AG04450 (cell line): ENCODE measurements at regions not wholly inside any gene's neighbourhood (a gene's known extent, or its start where the extent isn't known, plus 50 kb on each side); places are given as distances from the start of the nearest gene placed in this dataset.

Source experiments
- CTCF ChIA-PET: fragments of 300-600, 350-600 bp; formaldehyde crosslinking; extraction: SDS; loops from one replicate; lab custom pipeline; 2022; ENCODE audit warnings: antibody characterized with exemption, inconsistent platforms; lab: Charles Lee
- POLR2A ChIA-PET: fragments of 350-600 bp; formaldehyde crosslinking; extraction: SDS; loops from one replicate; lab custom pipeline; 2021; ENCODE audit warnings: antibody characterized with exemption, inconsistent platforms; lab: Yijun Ruan, JAX
- DNase-seq: peaks from one replicate; pipeline ENCODE4 v3.0.0-alpha.2; 2011; ENCODE audit warnings: low read depth, low spot score
- H3K27ac ChIP-seq: one replicate; pipeline ENCODE4 v1.5.1; 2012; ENCODE audit warnings: low read depth, low read length, control low read depth
- H3K27me3 ChIP-seq: one replicate; pipeline ENCODE4 v1.6.0; 2012; ENCODE audit warnings: low read length; ENCODE audit not compliant: control insufficient read depth, insufficient read depth
- H3K4me3 ChIP-seq: 2 replicates; pipeline ENCODE4 v1.5.1; 2011; ENCODE audit warnings: mild to moderate bottlenecking, low read depth, low read length, control low read depth
- H3K9me3 ChIP-seq: 2 replicates; pipeline ENCODE4 v1.5.1; 2012; ENCODE audit warnings: low read length; ENCODE audit not compliant: control insufficient read depth, insufficient read depth
- TF ChIP-seq, protein P1 (sequence below): IDR thresholded peaks from 2 replicates; pipeline ENCODE4 v1.5.1; 2011; ENCODE audit warnings: low read depth, low read length, control low read depth, inconsistent platforms

- Histone ChIP-seq H3K9me3 (peaks cover 26% of the 10 kb centered on the region), H3K27ac (no peak overlapping the region), H3K4me3 (no peak overlapping the region), H3K27me3 (no peaks in the 10 kb centered on the region)
- ChIA-PET CTCF (no interaction called here), POLR2A (no interaction called here)
- TF ChIP-seq, protein P1, sequence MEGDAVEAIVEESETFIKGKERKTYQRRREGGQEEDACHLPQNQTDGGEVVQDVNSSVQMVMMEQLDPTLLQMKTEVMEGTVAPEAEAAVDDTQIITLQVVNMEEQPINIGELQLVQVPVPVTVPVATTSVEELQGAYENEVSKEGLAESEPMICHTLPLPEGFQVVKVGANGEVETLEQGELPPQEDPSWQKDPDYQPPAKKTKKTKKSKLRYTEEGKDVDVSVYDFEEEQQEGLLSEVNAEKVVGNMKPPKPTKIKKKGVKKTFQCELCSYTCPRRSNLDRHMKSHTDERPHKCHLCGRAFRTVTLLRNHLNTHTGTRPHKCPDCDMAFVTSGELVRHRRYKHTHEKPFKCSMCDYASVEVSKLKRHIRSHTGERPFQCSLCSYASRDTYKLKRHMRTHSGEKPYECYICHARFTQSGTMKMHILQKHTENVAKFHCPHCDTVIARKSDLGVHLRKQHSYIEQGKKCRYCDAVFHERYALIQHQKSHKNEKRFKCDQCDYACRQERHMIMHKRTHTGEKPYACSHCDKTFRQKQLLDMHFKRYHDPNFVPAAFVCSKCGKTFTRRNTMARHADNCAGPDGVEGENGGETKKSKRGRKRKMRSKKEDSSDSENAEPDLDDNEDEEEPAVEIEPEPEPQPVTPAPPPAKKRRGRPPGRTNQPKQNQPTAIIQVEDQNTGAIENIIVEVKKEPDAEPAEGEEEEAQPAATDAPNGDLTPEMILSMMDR, result no peak
- DNase-seq, result no peak
Measured at GRCh38 chr3:13177641-13178040, 104.4 kb upstream of the IQSEC1 start.

- H3K4me3 ChIP-seq, result no peak overlapping the region
- TF ChIP-seq, protein P1, result no peak
- POLR2A ChIA-PET, result no interaction called here
- DNase-seq, result no peak
- no peak overlapping the region for H3K27ac ChIP-seq
- H3K9me3 ChIP-seq, result peaks cover 26% of the 10 kb centered on the region
- CTCF ChIA-PET, result no interaction called here
- no peaks in the 10 kb centered on the region for H3K27me3 ChIP-seq
Measured at GRCh38 chr3:13177236-13177635, 104.0 kb upstream of the IQSEC1 start.

- Histone ChIP-seq H3K4me3 (no peak overlapping the region), H3K9me3 (peaks cover 26% of the 10 kb centered on the region), H3K27ac (no peak overlapping the region), H3K27me3 (no peaks in the 10 kb centered on the region)
- POLR2A ChIA-PET, result no interaction called here
- TF ChIP-seq, protein P1, result no peak
- DNase-seq, result no peak
- CTCF ChIA-PET, result no interaction called here
Measured at GRCh38 chr3:13176445-13176844, 103.2 kb upstream of the IQSEC1 start.

DNA sequence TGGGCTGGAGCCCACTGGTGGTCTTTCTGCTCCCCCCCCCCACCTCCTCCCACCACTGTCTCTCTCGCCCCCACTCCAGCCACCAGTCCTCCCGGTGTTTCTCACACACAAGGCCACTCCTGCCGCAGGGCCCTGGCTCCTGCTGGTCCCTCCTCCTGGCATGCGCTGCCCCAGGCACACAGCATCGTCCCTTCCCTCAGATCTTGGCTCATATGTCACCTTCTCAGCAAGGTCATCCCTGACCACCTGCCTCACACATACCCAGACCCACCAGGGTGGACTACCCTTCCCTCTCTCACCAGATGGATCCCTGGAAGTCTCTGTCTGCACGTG, 101.5 kb upstream of the IQSEC1 start:
- H3K9me3 ChIP-seq, result peaks cover 23% of the 10 kb centered on the region
- no peak overlapping the region for H3K4me3 ChIP-seq
- DNase-seq, result no peak
- H3K27me3 ChIP-seq, result no peaks in the 10 kb centered on the region
- POLR2A ChIA-PET, result no interaction called here
- TF ChIP-seq, protein P1, result no peak
- CTCF ChIA-PET, result no interaction called here
- H3K27ac ChIP-seq, result no peak overlapping the region

- CTCF ChIA-PET, result no interaction called here
- H3K27ac ChIP-seq, result no peak overlapping the region
- POLR2A ChIA-PET, result no interaction called here
- H3K4me3 ChIP-seq, result no peak overlapping the region
- H3K9me3 ChIP-seq, result peaks cover 18% of the 10 kb centered on the region
- H3K27me3 ChIP-seq, result no peaks in the 10 kb centered on the region
- TF ChIP-seq, protein P1, result no peak
- no peak for DNase-seq
Measured at GRCh38 chr3:13174011-13174802, 101.0 kb upstream of the IQSEC1 start.
